Neuronal stem cell (in vitro differentiated cells): ENCODE measurements at regions not wholly inside any gene's neighbourhood (a gene's known extent, or its start where the extent isn't known, plus 50 kb on each side); places are given as distances from the start of the nearest gene placed in this dataset.

Source experiments
- DNase-seq: peaks from one replicate; pipeline ENCODE4 v3.0.0-alpha.2; 2013; ENCODE audit warnings: low spot score
- H2AFZ ChIP-seq: one replicate; pipeline ENCODE4 v1.6.1; 2013; ENCODE audit warnings: mild to moderate bottlenecking, low read length, inconsistent platforms
- H2AK5ac ChIP-seq: 2 replicates; pipeline ENCODE4 v1.6.1; 2013; ENCODE audit warnings: low read depth, mild to moderate bottlenecking, inconsistent platforms, low read length, moderate library complexity, mixed read lengths
- H2BK120ac ChIP-seq: 2 replicates; pipeline ENCODE4 v1.6.1; 2013; ENCODE audit warnings: low read depth, mild to moderate bottlenecking, inconsistent platforms, low read length, moderate library complexity, mixed read lengths
- H2BK12ac ChIP-seq: one replicate; pipeline ENCODE4 v1.6.1; 2013; ENCODE audit warnings: low read length, inconsistent platforms
- H2BK15ac ChIP-seq: 2 replicates; pipeline ENCODE4 v1.6.1; 2013; ENCODE audit warnings: mild to moderate bottlenecking, low read length, inconsistent platforms, mixed read lengths
- H2BK5ac ChIP-seq: one replicate; pipeline ENCODE4 v1.6.1; 2013; ENCODE audit warnings: inconsistent platforms, mild to moderate bottlenecking, low read length, moderate library complexity
- H3K14ac ChIP-seq: one replicate; pipeline ENCODE4 v1.6.1; 2013; ENCODE audit warnings: low read length, inconsistent platforms
- H3K18ac ChIP-seq: 2 replicates; pipeline ENCODE4 v1.6.1; 2013; ENCODE audit warnings: low read length, inconsistent platforms
- H3K23ac ChIP-seq: 2 replicates; pipeline ENCODE4 v1.6.1; 2013; ENCODE audit warnings: low read depth, mild to moderate bottlenecking, mixed read lengths, low read length, inconsistent platforms; ENCODE audit not compliant: poor library complexity
- H3K27ac ChIP-seq: replicated peaks from 3 replicates; pipeline ENCODE4 v1.5.1; 2013; ENCODE audit warnings: low read length, inconsistent platforms
- H3K27me3 ChIP-seq, 3 experiments: 2 replicates each; pipeline ENCODE4 v1.6.1; 2013; ENCODE audit warnings: low read length in 3 of 3, mild to moderate bottlenecking in 2 of 3, inconsistent platforms in 1 of 3, low read depth in 1 of 3, mixed read lengths in 1 of 3, moderate library complexity in 1 of 3; ENCODE audit not compliant: control insufficient read depth in 3 of 3, insufficient read depth in 3 of 3
- H3K36me3 ChIP-seq, 2 donors: replicated peaks in 1 of 2; 2 replicates each; pipeline ENCODE4 v1.6.1; 2013; ENCODE audit warnings: low read length in 2 of 2; ENCODE audit not compliant: control insufficient read depth in 2 of 2, insufficient read depth in 2 of 2
- H3K4ac ChIP-seq: 2 replicates; pipeline ENCODE4 v1.6.1; 2013; ENCODE audit warnings: inconsistent platforms, mild to moderate bottlenecking, low read length, moderate library complexity
- H3K4me1 ChIP-seq, 2 donors: 1 replicate in 1 of 2; 2 replicates in 1 of 2; pipeline ENCODE4 v1.6.1; 2013; ENCODE audit warnings: low read length in 2 of 2, low read depth in 1 of 2; ENCODE audit not compliant: control insufficient read depth in 2 of 2, insufficient read depth in 1 of 2
- H3K4me2 ChIP-seq: one replicate; pipeline ENCODE4 v1.6.1; 2013; ENCODE audit warnings: mild to moderate bottlenecking, low read length, inconsistent platforms; ENCODE audit not compliant: insufficient read depth, poor library complexity, severe bottlenecking
- H3K4me3 ChIP-seq, 2 donors: 2 replicates each; pipeline ENCODE4 v1.5.1; 2013; ENCODE audit warnings: low read length in 2 of 2, mild to moderate bottlenecking in 2 of 2, inconsistent platforms in 1 of 2, moderate library complexity in 1 of 2
- H3K79me1 ChIP-seq: one replicate; pipeline ENCODE4 v1.6.1; 2013; ENCODE audit warnings: low read depth, mild to moderate bottlenecking, inconsistent platforms, low read length, moderate library complexity
- H3K9ac ChIP-seq: one replicate; pipeline ENCODE4 v1.6.1; 2013; ENCODE audit warnings: mild to moderate bottlenecking, low read depth, low read length, inconsistent platforms; ENCODE audit not compliant: poor library complexity
- H3K9me3 ChIP-seq, 2 donors: replicated peaks in 1 of 2; 2 replicates each; pipeline versions ENCODE3 to v1.6.1; 2013; ENCODE audit warnings: low read length in 2 of 2, mild to moderate bottlenecking in 2 of 2, inconsistent platforms in 1 of 2, low read depth in 1 of 2, mixed read lengths in 1 of 2, moderate library complexity in 1 of 2; ENCODE audit not compliant: control insufficient read depth in 2 of 2, insufficient read depth in 1 of 2
- H4K8ac ChIP-seq: one replicate; pipeline ENCODE4 v1.6.1; 2013; ENCODE audit warnings: low read depth, mild to moderate bottlenecking, inconsistent platforms, low read length, moderate library complexity
- H4K91ac ChIP-seq: one replicate; pipeline ENCODE4 v1.6.1; 2013; ENCODE audit warnings: low read length, low read depth, mild to moderate bottlenecking, inconsistent platforms; ENCODE audit not compliant: poor library complexity
- WGBS, 2 donors: extraction: QIAGEN DNeasy Blood & Tissue Kit; methylation state at CpG; one replicate each; pipeline ENCODE4 v1.1.7; 2013; ENCODE audit warnings: missing lambda C conversion rate in 2 of 2, mixed read lengths in 1 of 2; ENCODE audit not compliant: insufficient read length in 2 of 2, insufficient replicate concordance in 1 of 2; ENCODE audit errors: extremely low coverage in 2 of 2; 5-methylcytosine and 5-hydroxymethylcytosine counted together

GRCh38 chr5:129821477-129822131 is 73.7 kb downstream of the MINAR2 start:
- Histone ChIP-seq H3K79me1 (no peaks in the 10 kb centered on the region), H2BK120ac (no peak overlapping the region), H3K18ac (no peak overlapping the region), H3K9ac (no peak overlapping the region), H3K9me3 (no peaks in the 10 kb centered on the region), H4K91ac (no peak overlapping the region), H2BK5ac (no peak overlapping the region), H2BK12ac (no peak overlapping the region), H3K36me3 (no peaks in the 10 kb centered on the region), H3K27ac (no peak overlapping the region), H3K14ac (no peak overlapping the region), H3K4me3 (no peak overlapping the region), H3K23ac (no peak overlapping the region), H3K4me1 (no peaks in the 10 kb centered on the region), H4K8ac (no peak overlapping the region), H2AFZ (no peak overlapping the region), H2AK5ac (no peak overlapping the region), H3K27me3 (no peaks in the 10 kb centered on the region), H3K4ac (no peak overlapping the region), H2BK15ac (no peak overlapping the region), H3K4me2 (no peak overlapping the region)
- no CpG with 5 or more reads among the region's 2 CpGs for WGBS, 2 donors
- DNase-seq: no peak

- no peaks in the 10 kb centered on the region for H3K79me1 ChIP-seq
- H3K27me3 ChIP-seq: no peaks in the 10 kb centered on the region
- H3K9me3 ChIP-seq: no peaks in the 10 kb centered on the region
- H4K8ac ChIP-seq: no peak overlapping the region
- H3K14ac ChIP-seq: no peak overlapping the region
- no peaks in the 10 kb centered on the region for H3K4me1 ChIP-seq
- no peak overlapping the region for H4K91ac ChIP-seq
- H2AK5ac ChIP-seq: no peak overlapping the region
- no peak overlapping the region for H3K4me3 ChIP-seq
- no peak overlapping the region for H2BK5ac ChIP-seq
- H2AFZ ChIP-seq: no peak overlapping the region
- WGBS, 2 donors: no CpG with 5 or more reads among the region's 2 CpGs
- H3K27ac ChIP-seq: no peak overlapping the region
- H3K4me2 ChIP-seq: no peak overlapping the region
- H3K23ac ChIP-seq: no peak overlapping the region
- no peak overlapping the region for H2BK12ac ChIP-seq
- H3K4ac ChIP-seq: no peak overlapping the region
- no peak overlapping the region for H3K9ac ChIP-seq
- no peak overlapping the region for H3K18ac ChIP-seq
- no peak for DNase-seq
- H2BK15ac ChIP-seq: no peak overlapping the region
- H2BK120ac ChIP-seq: no peak overlapping the region
- H3K36me3 ChIP-seq: no peaks in the 10 kb centered on the region
Observed at GRCh38 chr5:129830288-129830687, 74.0 kb upstream of the CHSY3 start.

GRCh38 chr5:129836321-129836720 is 67.9 kb upstream of the CHSY3 start:
- no peaks in the 10 kb centered on the region for H3K79me1 ChIP-seq
- no peak overlapping the region for H3K9ac ChIP-seq
- no peak overlapping the region for H4K91ac ChIP-seq
- no peak overlapping the region for H3K23ac ChIP-seq
- no peak overlapping the region for H3K4ac ChIP-seq
- H2BK120ac ChIP-seq: no peak overlapping the region
- H3K4me1 ChIP-seq: no peaks in the 10 kb centered on the region
- H2AK5ac ChIP-seq: no peak overlapping the region
- H2BK12ac ChIP-seq: no peak overlapping the region
- H3K27me3 ChIP-seq: no peaks in the 10 kb centered on the region
- H3K4me3 ChIP-seq: no peak overlapping the region
- no peak overlapping the region for H3K18ac ChIP-seq
- H3K27ac ChIP-seq: no peak overlapping the region
- no peak overlapping the region for H3K14ac ChIP-seq
- H2AFZ ChIP-seq: no peak overlapping the region
- H3K4me2 ChIP-seq: no peak overlapping the region
- no peak overlapping the region for H2BK15ac ChIP-seq
- DNase-seq: no peak
- no peaks in the 10 kb centered on the region for H3K36me3 ChIP-seq
- H3K9me3 ChIP-seq: no peaks in the 10 kb centered on the region
- H4K8ac ChIP-seq: no peak overlapping the region
- WGBS, 2 donors: no CpG with 5 or more reads among the region's 2 CpGs
- no peak overlapping the region for H2BK5ac ChIP-seq

- H3K9ac ChIP-seq: no peak overlapping the region
Observed at GRCh38 chr5:129844764-129845163, 59.5 kb upstream of the CHSY3 start.

More at GRCh38 chr5:129844764-129845163, 59.5 kb upstream of the CHSY3 start:
- Histone ChIP-seq H3K79me1 (no peaks in the 10 kb centered on the region), H2BK5ac (no peak overlapping the region), H2BK12ac (no peak overlapping the region), H3K18ac (no peak overlapping the region), H3K27ac (no peak overlapping the region), H3K23ac (no peak overlapping the region), H2AK5ac (no peak overlapping the region), H3K4me2 (no peak overlapping the region), H3K14ac (no peak overlapping the region), H3K36me3 (no peaks in the 10 kb centered on the region), H4K8ac (no peak overlapping the region), H3K4me1 (no peaks in the 10 kb centered on the region), H4K91ac (no peak overlapping the region), H2BK120ac (no peak overlapping the region), H3K27me3 (peaks cover 0 to 12% (median 0%) of the 10 kb centered on the region in 3 experiments), H2AFZ (no peak overlapping the region), H3K9me3 (no peaks in the 10 kb centered on the region), H3K4me3 (no peak overlapping the region), H2BK15ac (no peak overlapping the region), H3K4ac (no peak overlapping the region)
- DNase-seq: no peak
